WTC11 (cell line): ENCODE measurements at regions not wholly inside any gene's neighbourhood (a gene's known extent, or its start where the extent isn't known, plus 50 kb on each side); places are given as distances from the start of the nearest gene placed in this dataset.

Experiments
- ATAC-seq: fragments of 200-7000 bp; cut with Tn5 transposase; 2 replicates; pipeline ENCODE4 v1.10.0; 2021; ENCODE audit warnings: mild to moderate bottlenecking, moderate library complexity
- CTCF ChIA-PET: fragments of 300-600 bp; sonication (Branson Sonifier 250); formaldehyde crosslinking; loops from one replicate; lab custom pipeline; 2021; ENCODE audit warnings: antibody characterized with exemption; lab: Charles Lee
- POLR2A ChIA-PET: fragments of 350-600 bp; sonication (Branson Sonifier 250); formaldehyde crosslinking; loops from one replicate; lab custom pipeline; 2021; ENCODE audit warnings: antibody characterized with exemption; lab: Charles Lee
- DNase-seq: peaks from one replicate; pipeline ENCODE4 v3.0.0; 2021; ENCODE audit warnings: low spot score
- H3K27ac Mint-ChIP-seq: 2 replicates; pipeline ENCODE4 v1.8.0; 2021; ENCODE audit warnings: mixed read lengths
- H3K27me3 Mint-ChIP-seq: 2 replicates; pipeline ENCODE4 v1.8.0; 2021; ENCODE audit warnings: low read depth, mild to moderate bottlenecking, moderate library complexity, mixed read lengths
- H3K36me3 Mint-ChIP-seq: 2 replicates; pipeline ENCODE4 v1.8.0; 2021; ENCODE audit warnings: mixed read lengths
- H3K4me1 Mint-ChIP-seq: 2 replicates; pipeline ENCODE4 v1.8.0; 2022; ENCODE audit warnings: mixed read lengths
- H3K4me3 Mint-ChIP-seq: 2 replicates; pipeline ENCODE4 v1.8.0; 2021; ENCODE audit warnings: mild to moderate bottlenecking, moderate library complexity, mixed read lengths
- H3K9me3 Mint-ChIP-seq: 2 replicates; pipeline ENCODE4 v1.8.0; 2021; ENCODE audit warnings: mixed read lengths
- EMX1 ChIP-seq: fragments of 250-450 bp; sonication (Bioruptor Pico); IDR thresholded peaks from 2 replicates; pipeline ENCODE4 v1.8.0; 2021; ENCODE audit warnings: mild to moderate bottlenecking
- ESRRA ChIP-seq: sonication (generic); formaldehyde crosslinking; IDR thresholded peaks from 2 replicates; pipeline ENCODE4 v1.8.1; 2022; ENCODE audit warnings: mild to moderate bottlenecking, missing genetic modification reagents, borderline replicate concordance
- GABPB1 ChIP-seq: sonication (generic); formaldehyde crosslinking; IDR thresholded peaks from 2 replicates; pipeline ENCODE4 v1.8.1; 2023; ENCODE audit warnings: mild to moderate bottlenecking, missing genetic modification reagents
- GRHL2 ChIP-seq: fragments of 250-450 bp; sonication (Bioruptor Pico); IDR thresholded peaks from 2 replicates; pipeline ENCODE4 v1.8.0; 2022; ENCODE audit warnings: mild to moderate bottlenecking, moderate library complexity; ENCODE audit not compliant: insufficient replicate concordance, severe bottlenecking
- JUN ChIP-seq: sonication (generic); formaldehyde crosslinking; IDR thresholded peaks from 2 replicates; pipeline ENCODE4 v1.8.0; 2023; ENCODE audit warnings: mild to moderate bottlenecking, missing genetic modification reagents
- PRRX2 ChIP-seq: fragments of 250-450 bp; sonication (Bioruptor Pico); IDR thresholded peaks from 2 replicates; pipeline ENCODE4 v1.8.0; 2021; ENCODE audit warnings: mild to moderate bottlenecking
- RELA ChIP-seq: sonication (generic); formaldehyde crosslinking; IDR thresholded peaks from 2 replicates; pipeline ENCODE4 v1.8.1; 2022; ENCODE audit warnings: missing genetic modification reagents, mild to moderate bottlenecking, borderline replicate concordance
- SMAD3 ChIP-seq: sonication (generic); formaldehyde crosslinking; IDR thresholded peaks from 2 replicates; pipeline ENCODE4 v1.8.0; 2022; ENCODE audit warnings: missing genetic modification reagents, mild to moderate bottlenecking, borderline replicate concordance
- SOX15 ChIP-seq: fragments of 250-450 bp; sonication (Bioruptor Pico); IDR thresholded peaks from 2 replicates; pipeline ENCODE4 v1.9.0; 2021; ENCODE audit warnings: mild to moderate bottlenecking
- TCF7 ChIP-seq: sonication (generic); formaldehyde crosslinking; IDR thresholded peaks from 2 replicates; pipeline ENCODE4 v1.8.0; 2022; ENCODE audit warnings: mild to moderate bottlenecking, low read depth, missing genetic modification reagents, moderate library complexity
- ZNF138 ChIP-seq: sonication (generic); formaldehyde crosslinking; conservative IDR thresholded peaks from 2 replicates; pipeline ENCODE4 v1.8.1; 2022; ENCODE audit warnings: mild to moderate bottlenecking, moderate library complexity, missing genetic modification reagents
- ZNF232 ChIP-seq: sonication (generic); formaldehyde crosslinking; IDR thresholded peaks from 2 replicates; pipeline ENCODE4 v1.8.0; 2022; ENCODE audit warnings: mild to moderate bottlenecking, missing genetic modification reagents
- ZNF317 ChIP-seq: sonication (generic); formaldehyde crosslinking; IDR thresholded peaks from 2 replicates; pipeline ENCODE4 v1.8.1; 2023; ENCODE audit warnings: low read depth, mild to moderate bottlenecking, moderate library complexity, missing genetic modification reagents, borderline replicate concordance
- ZNF671 ChIP-seq: fragments of 250-450 bp; sonication (Bioruptor Pico); IDR thresholded peaks from 2 replicates; pipeline ENCODE4 v1.8.0; 2021; ENCODE audit warnings: mild to moderate bottlenecking
- TF ChIP-seq, protein P1 (sequence below): sonication (generic); formaldehyde crosslinking; IDR thresholded peaks from 2 replicates; pipeline ENCODE4 v1.8.0; 2023; ENCODE audit warnings: mild to moderate bottlenecking, missing genetic modification reagents
- TF ChIP-seq, protein P2 (sequence below): fragments of 250-450 bp; sonication (Bioruptor Pico); conservative IDR thresholded peaks from 2 replicates; pipeline ENCODE4 v1.9.0; 2021; ENCODE audit warnings: mild to moderate bottlenecking
- TF ChIP-seq, protein P3 (sequence below): sonication (generic); formaldehyde crosslinking; IDR thresholded peaks from 2 replicates; pipeline ENCODE4 v1.8.1; 2023; ENCODE audit warnings: mild to moderate bottlenecking, missing genetic modification reagents
- TF ChIP-seq, protein P4 (sequence below): sonication (generic); formaldehyde crosslinking; IDR thresholded peaks from 2 replicates; pipeline ENCODE4 v1.8.1; 2023; ENCODE audit warnings: mild to moderate bottlenecking, missing genetic modification reagents
- TF ChIP-seq, protein P5 (sequence below): sonication (generic); formaldehyde crosslinking; IDR thresholded peaks from 2 replicates; pipeline ENCODE4 v1.8.0; 2022; ENCODE audit warnings: mild to moderate bottlenecking, missing genetic modification reagents
- TF ChIP-seq, protein P6 (sequence below): sonication (generic); formaldehyde crosslinking; IDR thresholded peaks from 2 replicates; pipeline ENCODE4 v1.8.0; 2022; ENCODE audit warnings: mild to moderate bottlenecking, missing genetic modification reagents

DNA sequence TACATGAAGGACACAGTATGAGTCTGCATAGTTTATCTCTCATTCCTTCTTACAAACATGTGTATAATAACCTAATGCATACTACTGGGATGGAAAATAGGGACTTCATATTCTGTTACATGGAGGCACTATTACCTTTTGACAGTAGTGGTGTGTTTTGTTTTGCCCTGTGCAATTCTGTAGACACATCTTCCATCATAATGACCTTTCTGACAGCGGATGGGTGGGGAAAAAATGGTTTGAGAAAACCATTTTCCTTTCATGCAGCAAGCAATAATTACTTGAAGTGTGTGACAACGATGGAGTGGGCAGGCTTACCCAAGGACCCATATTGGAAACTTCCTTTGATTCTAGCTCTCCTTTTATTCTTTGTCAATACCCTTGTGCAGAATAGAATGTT is 153.6 kb upstream of the ONECUT1 start (continued):
- TF ChIP-seq TCF7 = no peak
- TF ChIP-seq GABPB1 = no peak
- no peak for TF ChIP-seq JUN (CRISPR knock-in tag)
- no peak for TF ChIP-seq SOX15 (CRISPR knock-in tag)

DNA sequence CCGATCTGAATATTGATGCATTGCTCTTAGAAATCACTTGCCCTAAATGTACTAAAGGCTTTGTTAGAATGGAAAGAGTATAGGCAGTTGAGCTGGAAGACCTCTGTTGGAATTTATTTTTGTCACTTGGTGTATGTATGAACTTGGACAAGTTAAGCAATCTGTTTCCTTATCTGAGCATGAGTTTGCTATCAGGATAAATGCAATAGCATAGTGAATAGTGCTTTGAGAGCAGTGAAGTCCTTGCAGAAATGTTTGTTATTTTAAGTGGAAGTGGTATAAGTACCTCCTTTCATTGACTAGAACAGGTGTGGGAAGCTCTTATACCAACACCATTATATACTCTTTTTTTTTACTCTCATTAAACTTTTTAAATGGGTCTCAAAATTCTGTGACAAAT is 146.4 kb upstream of the ONECUT1 start:
- Mint-ChIP-seq H3K4me3 (no peak overlapping the region), H3K27me3 (peaks cover 3% of the 10 kb centered on the region; the same call in 1 of the 2 replicates), H3K36me3 (no peaks in the 10 kb centered on the region), H3K4me1 (peaks cover 2% of the 10 kb centered on the region; the same call in 1 of the 2 replicates), H3K9me3 (no peaks in the 10 kb centered on the region), H3K27ac (no peak overlapping the region)
- ATAC-seq (no peak), DNase-seq (no peak)
- TF ChIP-seq GRHL2 (CRISPR knock-in tag) (no peak), ZNF232 (CRISPR knock-in tag) (no peak), ZNF671 (CRISPR knock-in tag) (no peak), ESRRA (CRISPR knock-in tag) (no peak), RELA (no peak), ZNF317 (CRISPR knock-in tag) (no peak), PRRX2 (CRISPR knock-in tag) (no peak), ZNF138 (CRISPR knock-in tag) (no peak), EMX1 (CRISPR knock-in tag) (no peak), SMAD3 (CRISPR knock-in tag) (no peak)
- TF ChIP-seq, protein P1, sequence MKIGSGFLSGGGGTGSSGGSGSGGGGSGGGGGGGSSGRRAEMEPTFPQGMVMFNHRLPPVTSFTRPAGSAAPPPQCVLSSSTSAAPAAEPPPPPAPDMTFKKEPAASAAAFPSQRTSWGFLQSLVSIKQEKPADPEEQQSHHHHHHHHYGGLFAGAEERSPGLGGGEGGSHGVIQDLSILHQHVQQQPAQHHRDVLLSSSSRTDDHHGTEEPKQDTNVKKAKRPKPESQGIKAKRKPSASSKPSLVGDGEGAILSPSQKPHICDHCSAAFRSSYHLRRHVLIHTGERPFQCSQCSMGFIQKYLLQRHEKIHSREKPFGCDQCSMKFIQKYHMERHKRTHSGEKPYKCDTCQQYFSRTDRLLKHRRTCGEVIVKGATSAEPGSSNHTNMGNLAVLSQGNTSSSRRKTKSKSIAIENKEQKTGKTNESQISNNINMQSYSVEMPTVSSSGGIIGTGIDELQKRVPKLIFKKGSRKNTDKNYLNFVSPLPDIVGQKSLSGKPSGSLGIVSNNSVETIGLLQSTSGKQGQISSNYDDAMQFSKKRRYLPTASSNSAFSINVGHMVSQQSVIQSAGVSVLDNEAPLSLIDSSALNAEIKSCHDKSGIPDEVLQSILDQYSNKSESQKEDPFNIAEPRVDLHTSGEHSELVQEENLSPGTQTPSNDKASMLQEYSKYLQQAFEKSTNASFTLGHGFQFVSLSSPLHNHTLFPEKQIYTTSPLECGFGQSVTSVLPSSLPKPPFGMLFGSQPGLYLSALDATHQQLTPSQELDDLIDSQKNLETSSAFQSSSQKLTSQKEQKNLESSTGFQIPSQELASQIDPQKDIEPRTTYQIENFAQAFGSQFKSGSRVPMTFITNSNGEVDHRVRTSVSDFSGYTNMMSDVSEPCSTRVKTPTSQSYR (CRISPR knock-in tag) = no peak
- TF ChIP-seq, protein P2, sequence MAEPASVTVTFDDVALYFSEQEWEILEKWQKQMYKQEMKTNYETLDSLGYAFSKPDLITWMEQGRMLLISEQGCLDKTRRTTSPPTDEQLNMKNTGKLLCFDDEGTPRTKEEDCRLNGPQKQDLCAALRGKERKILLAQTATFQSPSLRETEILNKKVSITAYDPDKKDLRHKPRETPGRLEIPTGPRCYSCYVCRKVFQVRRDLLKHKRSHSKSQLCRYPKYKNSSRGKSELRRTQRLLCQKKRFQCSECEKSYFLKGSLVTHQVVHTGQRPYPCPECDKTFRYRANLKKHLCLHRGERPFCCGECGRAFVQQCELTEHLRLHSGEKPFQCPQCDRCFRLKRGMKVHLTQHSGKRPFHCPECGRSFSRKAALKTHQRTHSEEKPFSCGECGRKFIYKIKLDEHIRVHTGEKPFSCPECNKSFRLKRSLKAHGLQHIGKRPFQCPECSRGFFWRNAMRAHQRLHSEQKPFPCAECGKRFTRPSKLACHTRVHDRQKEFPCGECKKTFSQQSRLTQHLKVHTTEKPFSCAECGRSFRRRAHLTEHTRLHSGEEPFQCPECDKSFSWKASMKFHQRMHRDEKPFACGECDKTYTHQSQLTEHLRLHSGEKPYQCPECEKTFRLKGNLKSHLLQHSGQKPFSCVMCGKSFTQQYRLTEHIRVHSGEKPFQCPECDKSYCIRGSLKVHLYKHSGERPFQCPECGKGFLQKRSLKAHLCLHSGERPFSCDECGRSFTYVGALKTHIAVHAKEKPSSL (CRISPR knock-in tag) = no peak
- TF ChIP-seq, protein P3, sequence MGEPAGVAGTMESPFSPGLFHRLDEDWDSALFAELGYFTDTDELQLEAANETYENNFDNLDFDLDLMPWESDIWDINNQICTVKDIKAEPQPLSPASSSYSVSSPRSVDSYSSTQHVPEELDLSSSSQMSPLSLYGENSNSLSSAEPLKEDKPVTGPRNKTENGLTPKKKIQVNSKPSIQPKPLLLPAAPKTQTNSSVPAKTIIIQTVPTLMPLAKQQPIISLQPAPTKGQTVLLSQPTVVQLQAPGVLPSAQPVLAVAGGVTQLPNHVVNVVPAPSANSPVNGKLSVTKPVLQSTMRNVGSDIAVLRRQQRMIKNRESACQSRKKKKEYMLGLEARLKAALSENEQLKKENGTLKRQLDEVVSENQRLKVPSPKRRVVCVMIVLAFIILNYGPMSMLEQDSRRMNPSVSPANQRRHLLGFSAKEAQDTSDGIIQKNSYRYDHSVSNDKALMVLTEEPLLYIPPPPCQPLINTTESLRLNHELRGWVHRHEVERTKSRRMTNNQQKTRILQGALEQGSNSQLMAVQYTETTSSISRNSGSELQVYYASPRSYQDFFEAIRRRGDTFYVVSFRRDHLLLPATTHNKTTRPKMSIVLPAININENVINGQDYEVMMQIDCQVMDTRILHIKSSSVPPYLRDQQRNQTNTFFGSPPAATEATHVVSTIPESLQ (CRISPR knock-in tag) = no peak
- TF ChIP-seq, protein P4, sequence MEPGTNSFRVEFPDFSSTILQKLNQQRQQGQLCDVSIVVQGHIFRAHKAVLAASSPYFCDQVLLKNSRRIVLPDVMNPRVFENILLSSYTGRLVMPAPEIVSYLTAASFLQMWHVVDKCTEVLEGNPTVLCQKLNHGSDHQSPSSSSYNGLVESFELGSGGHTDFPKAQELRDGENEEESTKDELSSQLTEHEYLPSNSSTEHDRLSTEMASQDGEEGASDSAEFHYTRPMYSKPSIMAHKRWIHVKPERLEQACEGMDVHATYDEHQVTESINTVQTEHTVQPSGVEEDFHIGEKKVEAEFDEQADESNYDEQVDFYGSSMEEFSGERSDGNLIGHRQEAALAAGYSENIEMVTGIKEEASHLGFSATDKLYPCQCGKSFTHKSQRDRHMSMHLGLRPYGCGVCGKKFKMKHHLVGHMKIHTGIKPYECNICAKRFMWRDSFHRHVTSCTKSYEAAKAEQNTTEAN = no peak
- TF ChIP-seq, protein P5, sequence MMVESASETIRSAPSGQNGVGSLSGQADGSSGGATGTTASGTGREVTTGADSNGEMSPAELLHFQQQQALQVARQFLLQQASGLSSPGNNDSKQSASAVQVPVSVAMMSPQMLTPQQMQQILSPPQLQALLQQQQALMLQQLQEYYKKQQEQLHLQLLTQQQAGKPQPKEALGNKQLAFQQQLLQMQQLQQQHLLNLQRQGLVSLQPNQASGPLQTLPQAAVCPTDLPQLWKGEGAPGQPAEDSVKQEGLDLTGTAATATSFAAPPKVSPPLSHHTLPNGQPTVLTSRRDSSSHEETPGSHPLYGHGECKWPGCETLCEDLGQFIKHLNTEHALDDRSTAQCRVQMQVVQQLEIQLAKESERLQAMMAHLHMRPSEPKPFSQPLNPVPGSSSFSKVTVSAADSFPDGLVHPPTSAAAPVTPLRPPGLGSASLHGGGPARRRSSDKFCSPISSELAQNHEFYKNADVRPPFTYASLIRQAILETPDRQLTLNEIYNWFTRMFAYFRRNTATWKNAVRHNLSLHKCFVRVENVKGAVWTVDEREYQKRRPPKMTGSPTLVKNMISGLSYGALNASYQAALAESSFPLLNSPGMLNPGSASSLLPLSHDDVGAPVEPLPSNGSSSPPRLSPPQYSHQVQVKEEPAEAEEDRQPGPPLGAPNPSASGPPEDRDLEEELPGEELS (CRISPR knock-in tag) = no peak
- TF ChIP-seq, protein P6, sequence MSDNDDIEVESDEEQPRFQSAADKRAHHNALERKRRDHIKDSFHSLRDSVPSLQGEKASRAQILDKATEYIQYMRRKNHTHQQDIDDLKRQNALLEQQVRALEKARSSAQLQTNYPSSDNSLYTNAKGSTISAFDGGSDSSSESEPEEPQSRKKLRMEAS = no peak
- ChIA-PET POLR2A (no interaction called here), CTCF (no interaction called here)
